C4-2B (cell line): ENCODE measurements at regions not wholly inside any gene's neighbourhood (a gene's known extent, or its start where the extent isn't known, plus 50 kb on each side); places are given as distances from the start of the nearest gene placed in this dataset.

Source experiments
- H3K27ac ChIP-seq: fragments of 450-650 bp; 2 replicates; pipeline ENCODE4 v1.5.1; 2017
- CTCF ChIP-seq: fragments of 450-650 bp; conservative IDR thresholded peaks from 2 replicates; pipeline ENCODE4 v1.5.1; 2017; ENCODE audit warnings: mild to moderate bottlenecking
- ZFX ChIP-seq: fragments of 450-650 bp; IDR thresholded peaks from 2 replicates; pipeline ENCODE4 v1.6.1; 2017

GRCh38 chr3:144773350-144773749 lies 801.7 kb downstream of the DIPK2A start:
- no peak overlapping the region for H3K27ac ChIP-seq
- TF ChIP-seq CTCF = no peak
- no peak for TF ChIP-seq ZFX

- no peak overlapping the region for H3K27ac ChIP-seq
- TF ChIP-seq ZFX (no peak), CTCF (no peak)
Observed at GRCh38 chr3:144774897-144775296, 803.3 kb downstream of the DIPK2A start.

- no peak overlapping the region for H3K27ac ChIP-seq
- no peak for TF ChIP-seq ZFX
- TF ChIP-seq CTCF = no peak
Observed at GRCh38 chr3:144775551-144775950, 803.9 kb downstream of the DIPK2A start.

- TF ChIP-seq CTCF = no peak
- TF ChIP-seq ZFX = no peak
- H3K27ac ChIP-seq = no peak overlapping the region
Observed at GRCh38 chr3:144777906-144778305, 806.3 kb downstream of the DIPK2A start.

- TF ChIP-seq CTCF (no peak), ZFX (no peak)
- no peak overlapping the region for H3K27ac ChIP-seq
Observed at GRCh38 chr3:144791034-144791433, 819.4 kb downstream of the DIPK2A start.

GRCh38 chr3:144801890-144802289 lies 830.3 kb downstream of the DIPK2A start:
- TF ChIP-seq CTCF = no peak
- no peak for TF ChIP-seq ZFX
- H3K27ac ChIP-seq = no peak overlapping the region

- no peak overlapping the region for H3K27ac ChIP-seq
- TF ChIP-seq CTCF (no peak), ZFX (no peak)
Observed at GRCh38 chr3:144809380-144809779, 837.8 kb downstream of the DIPK2A start.
